T47D (cell line): ENCODE measurements at regions not wholly inside any gene's neighbourhood (a gene's known extent, or its start where the extent isn't known, plus 50 kb on each side); places are given as distances from the start of the nearest gene placed in this dataset.
A peak's percentile ranks its signal among the peaks of the same experiment; 100 is the strongest.
"Not testable (repeated sequence)": the region's sequence is repeated elsewhere in the genome, so short reads cannot be mapped to it uniquely, and the experiment has no call there.

ENCODE experiments used
- DNase-seq, 2 experiments: peaks; one replicate each; pipeline versions ENCODE4 v3.0.0 to v3.0.0-alpha.2; 2011 to 2012; ENCODE audit warnings: low read depth in 1 of 2, low spot score in 1 of 2
- JUND ChIP-seq: IDR thresholded peaks from 2 replicates; pipeline ENCODE4 v1.6.1; 2012; ENCODE audit warnings: low read depth
- in situ Hi-C: cut with HindIII; loops from 2 replicates; pipeline ENCODE4 v1.10.0; 2016; ENCODE audit warnings: low sequenced_read_pairs, low pct_unique_long_range_greater_than_20kb

- TF ChIP-seq JUND: no peak
- in situ Hi-C loops: no loop called here
- no peak for DNase-seq
These were observed 109.3 kb downstream of the GPX5 start for GRCh38 chr6:28634761-28635546.

GRCh38 chr6:28635547-28636158, 110.0 kb downstream of the GPX5 start:
- no peak for TF ChIP-seq JUND

GRCh38 chr6:28638787-28639430, 113.2 kb downstream of the GPX5 start:
- in situ Hi-C loops: no loop called here
- TF ChIP-seq JUND: no peak
- DNase-seq: no peak

More at GRCh38 chr6:28635547-28636158, 110.0 kb downstream of the GPX5 start:
- no peak for DNase-seq
- in situ Hi-C loops: no loop called here

GRCh38 chr6:28639445-28640290, 114.0 kb downstream of the GPX5 start:
- in situ Hi-C loops, DNase-seq: not testable (repeated sequence)

GRCh38 chr6:28643017-28643740, 117.5 kb downstream of the GPX5 start:
- TF ChIP-seq JUND: no peak
- in situ Hi-C loops: no loop called here
- DNase-seq: peak in 1 of 2 experiments; percentile 52

- in situ Hi-C loops: no loop called here
- no peak for TF ChIP-seq JUND
These were observed 121.0 kb downstream of the GPX5 start for GRCh38 chr6:28646650-28647049.

GRCh38 chr6:28648035-28648877, 122.6 kb downstream of the GPX5 start:
- no peak for TF ChIP-seq JUND

More at GRCh38 chr6:28646650-28647049, 121.0 kb downstream of the GPX5 start:
- DNase-seq: no peak

GRCh38 chr6:28648878-28649375, 123.2 kb downstream of the GPX5 start:
- in situ Hi-C loops: no loop called here
- no peak for DNase-seq

More at GRCh38 chr6:28648035-28648877, 122.6 kb downstream of the GPX5 start:
- in situ Hi-C loops: no loop called here
- DNase-seq: peak in 1 of 2 experiments; percentile 76

GRCh38 chr6:28651161-28651560, 125.5 kb downstream of the GPX5 start:
- in situ Hi-C loops: no loop called here
- no peak for DNase-seq
- no peak for TF ChIP-seq JUND

More at GRCh38 chr6:28648878-28649375, 123.2 kb downstream of the GPX5 start:
- TF ChIP-seq JUND: no peak

GRCh38 chr6:28653876-28654275, 128.2 kb downstream of the GPX5 start:
- DNase-seq: no peak
- in situ Hi-C loops: no loop called here
- TF ChIP-seq JUND: no peak

- in situ Hi-C loops: no loop called here
- DNase-seq: no peak
- no peak for TF ChIP-seq JUND
These were observed 129.5 kb downstream of the GPX5 start for GRCh38 chr6:28655164-28655563.
